Bone marrow (tissue), 2 donors: ENCODE measurements at regions not wholly inside any gene's neighbourhood (a gene's known extent, or its start where the extent isn't known, plus 50 kb on each side); places are given as distances from the start of the nearest gene placed in this dataset.
"Not testable (repeated sequence)": the region's sequence is repeated elsewhere in the genome, so short reads cannot be mapped to it uniquely, and the experiment has no call there.

Source experiments
- DNase-seq, 2 donors: peaks; one replicate each; lab custom pipeline; 2025; lab: John Stamatoyannopoulos, UW

- no peak for DNase-seq
These were observed 408.3 kb upstream of the MAF start for GRCh38 chr16:80008857-80009256.

- no peak for DNase-seq
These were observed 406.7 kb upstream of the MAF start for GRCh38 chr16:80007231-80007630.

GRCh38 chr16:80006241-80007215, 406.0 kb upstream of the MAF start:
- no peak for DNase-seq

- DNase-seq: no peak
These were observed 403.6 kb upstream of the MAF start for GRCh38 chr16:80004113-80004512.

- no peak for DNase-seq
These were observed 401.7 kb upstream of the MAF start for GRCh38 chr16:80002261-80002660.

- DNase-seq: no peak
These were observed 397.6 kb upstream of the MAF start for GRCh38 chr16:79998143-79998542.

- DNase-seq: no peak
These were observed 396.7 kb upstream of the MAF start for GRCh38 chr16:79997257-79997656.

- DNase-seq: no peak
These were observed 395.8 kb upstream of the MAF start for GRCh38 chr16:79996321-79996720.

- DNase-seq: no peak
These were observed 394.8 kb upstream of the MAF start for GRCh38 chr16:79995315-79995714.

- DNase-seq: no peak
These were observed 393.9 kb upstream of the MAF start for GRCh38 chr16:79994418-79994817.

GRCh38 chr16:79993629-79994209, 393.2 kb upstream of the MAF start:
- no peak for DNase-seq

- no peak for DNase-seq
These were observed 391.4 kb upstream of the MAF start for GRCh38 chr16:79991969-79992368.

- DNase-seq: no peak
These were observed 388.2 kb upstream of the MAF start for GRCh38 chr16:79988721-79989220.

- DNase-seq: no peak
These were observed 387.6 kb upstream of the MAF start for GRCh38 chr16:79988089-79988488.

GRCh38 chr16:79986352-79986751, 385.8 kb upstream of the MAF start:
- no peak for DNase-seq

- no peak for DNase-seq
These were observed 385.1 kb upstream of the MAF start for GRCh38 chr16:79985606-79986005.

GRCh38 chr16:79984149-79984548, 383.6 kb upstream of the MAF start:
- not testable (repeated sequence) for DNase-seq

- DNase-seq: no peak
These were observed 382.3 kb upstream of the MAF start for GRCh38 chr16:79982862-79983261.

GRCh38 chr16:79982361-79982760, 381.8 kb upstream of the MAF start:
- no peak for DNase-seq

GRCh38 chr16:79981814-79982213, 381.3 kb upstream of the MAF start:
- no peak for DNase-seq

GRCh38 chr16:79980650-79981521, 380.3 kb upstream of the MAF start:
- no peak for DNase-seq
